ENCODE measurements at regions not wholly inside any gene's neighbourhood (a gene's known extent, or its start where the extent isn't known, plus 50 kb on each side); places are given as distances from the start of the nearest gene placed in this dataset.

DNA sequence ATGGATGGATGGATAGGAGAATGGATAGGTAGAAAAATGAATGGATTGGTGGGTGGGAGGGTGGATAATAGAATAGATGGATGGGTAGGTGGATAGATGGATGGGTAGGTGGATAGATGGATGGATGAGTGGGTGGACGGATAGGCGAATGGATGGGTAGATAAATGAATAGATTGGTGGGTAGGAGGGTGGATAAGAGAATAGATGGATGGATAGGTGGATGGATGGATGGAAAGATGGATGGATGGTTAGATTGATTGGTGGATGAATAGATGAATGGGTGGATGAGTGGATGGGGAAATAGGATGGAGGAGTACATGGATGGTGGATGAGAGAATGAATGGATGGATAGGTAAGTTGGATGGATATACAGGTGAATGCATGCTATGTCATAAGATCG lies 110.5 kb downstream of the CEBPB start:
- DNase-seq = no peak

DNA sequence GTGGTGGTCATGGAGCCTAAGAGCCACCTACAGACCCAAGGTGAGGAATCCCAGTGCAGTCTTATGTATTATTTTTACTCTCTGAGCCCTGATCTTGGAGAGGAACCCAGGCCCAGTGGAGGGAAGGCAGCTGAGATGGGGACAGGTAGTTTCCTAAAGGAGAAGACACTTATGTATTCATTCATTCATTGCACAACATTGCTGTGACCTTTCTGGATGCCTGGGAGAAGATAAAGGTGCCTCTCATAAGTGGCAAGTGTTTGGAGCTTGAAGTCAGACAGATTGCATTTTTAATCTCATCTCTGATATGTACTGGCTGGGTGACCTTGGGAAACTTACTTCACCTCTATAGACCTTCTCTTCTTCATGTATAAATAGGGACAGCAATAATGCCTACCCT lies 111.1 kb downstream of the CEBPB start:
- DNase-seq = no peak

DNA sequence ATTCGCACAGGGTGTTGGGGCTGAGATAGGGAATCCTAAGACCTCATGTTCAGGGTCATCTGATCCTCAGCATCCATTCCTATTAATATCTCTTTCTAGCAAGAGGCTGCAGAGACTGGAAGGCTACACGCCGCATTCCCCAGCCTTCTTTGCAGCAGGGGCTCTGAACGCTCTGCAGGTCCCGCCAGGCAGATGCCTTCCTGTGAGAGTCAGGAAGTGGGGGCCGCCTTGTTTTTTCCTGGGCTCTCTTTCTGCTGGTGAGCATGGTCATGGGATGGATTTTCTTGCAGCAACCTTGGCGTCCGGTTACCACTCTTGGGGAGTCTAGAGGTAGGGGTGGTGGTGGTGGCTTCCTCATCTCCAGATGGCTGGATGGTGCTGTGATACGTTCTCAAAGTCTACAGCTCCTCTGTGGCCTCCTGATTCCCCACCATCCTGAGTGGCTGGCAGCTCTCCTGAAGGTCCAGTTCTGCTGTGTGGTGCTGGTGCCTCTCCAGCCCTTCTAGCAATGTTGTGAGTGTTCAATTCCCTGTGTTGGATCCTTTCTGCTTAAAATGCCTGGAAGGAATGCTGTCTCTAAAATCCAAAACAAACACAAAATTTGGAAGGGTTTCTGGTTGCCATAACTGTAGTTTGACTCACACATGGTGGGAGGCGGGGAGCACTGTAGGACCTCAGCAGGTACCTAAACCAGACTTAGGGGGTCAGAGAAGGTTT lies 111.9 kb downstream of the CEBPB start:
- DNase-seq = no peak

DNA sequence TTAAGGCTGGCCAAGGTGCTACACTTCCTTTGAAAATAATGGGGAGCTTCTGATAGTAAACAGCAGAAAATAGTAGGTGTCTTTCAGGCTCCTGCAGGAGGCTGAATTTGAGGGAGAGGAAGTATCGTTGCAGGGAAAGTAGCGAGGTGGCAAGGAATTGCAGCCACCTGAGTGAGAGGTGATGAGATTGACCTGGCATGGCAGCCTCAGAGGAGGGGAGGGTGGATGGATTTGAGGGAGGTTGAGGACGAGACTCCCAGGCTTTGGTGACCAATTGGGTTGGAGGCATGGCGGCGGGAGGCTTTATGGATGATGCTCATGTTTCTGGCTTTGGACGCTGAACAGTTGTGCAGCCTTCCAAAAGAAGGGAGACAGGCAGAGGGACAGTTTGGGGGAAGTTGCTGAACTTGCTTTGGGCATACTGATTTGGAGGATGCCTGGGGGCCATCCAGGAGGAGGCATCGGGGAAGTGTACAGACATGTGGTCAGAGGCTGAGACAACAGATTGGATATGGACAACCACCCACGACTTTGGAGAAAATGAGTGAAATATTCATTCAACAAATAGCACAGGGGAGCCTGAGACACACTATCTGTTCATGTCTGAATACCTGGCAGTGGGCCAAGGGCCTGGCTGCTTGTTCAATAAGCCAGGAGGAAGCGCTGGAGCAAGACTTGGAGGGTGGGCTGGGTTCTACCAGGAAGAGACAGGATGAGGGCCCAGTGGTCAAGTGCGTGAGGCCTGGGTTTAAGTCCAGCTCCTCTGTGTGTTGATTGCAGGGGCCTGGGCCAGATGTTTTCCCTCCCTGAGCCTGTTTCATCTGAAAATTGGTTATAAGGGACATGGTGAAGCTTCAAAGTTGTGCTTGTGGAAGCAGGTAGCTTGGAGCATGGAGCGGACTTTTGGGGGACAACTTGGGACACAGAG lies 113.2 kb downstream of the CEBPB start:
- DNase-seq = peak; percentile 40 to 79

DNA sequence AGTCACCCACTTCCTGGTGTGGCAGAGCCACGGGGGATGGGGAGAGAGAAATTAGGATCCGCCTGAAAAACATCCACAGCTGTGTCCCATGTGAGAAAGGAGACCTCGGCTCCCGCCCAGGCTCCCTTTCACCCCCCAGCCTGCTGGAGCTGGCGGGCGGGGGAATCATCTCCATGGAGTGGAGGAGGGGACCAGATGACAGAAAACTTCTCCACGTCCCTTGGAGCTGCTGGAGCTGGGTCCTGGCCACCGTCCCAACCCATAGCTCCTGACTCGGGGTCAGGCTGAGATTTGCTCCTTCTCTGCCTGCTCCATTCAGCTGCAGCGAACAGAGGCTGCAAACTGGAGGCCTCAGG lies 113.8 kb downstream of the CEBPB start:
- no peak for DNase-seq

DNA sequence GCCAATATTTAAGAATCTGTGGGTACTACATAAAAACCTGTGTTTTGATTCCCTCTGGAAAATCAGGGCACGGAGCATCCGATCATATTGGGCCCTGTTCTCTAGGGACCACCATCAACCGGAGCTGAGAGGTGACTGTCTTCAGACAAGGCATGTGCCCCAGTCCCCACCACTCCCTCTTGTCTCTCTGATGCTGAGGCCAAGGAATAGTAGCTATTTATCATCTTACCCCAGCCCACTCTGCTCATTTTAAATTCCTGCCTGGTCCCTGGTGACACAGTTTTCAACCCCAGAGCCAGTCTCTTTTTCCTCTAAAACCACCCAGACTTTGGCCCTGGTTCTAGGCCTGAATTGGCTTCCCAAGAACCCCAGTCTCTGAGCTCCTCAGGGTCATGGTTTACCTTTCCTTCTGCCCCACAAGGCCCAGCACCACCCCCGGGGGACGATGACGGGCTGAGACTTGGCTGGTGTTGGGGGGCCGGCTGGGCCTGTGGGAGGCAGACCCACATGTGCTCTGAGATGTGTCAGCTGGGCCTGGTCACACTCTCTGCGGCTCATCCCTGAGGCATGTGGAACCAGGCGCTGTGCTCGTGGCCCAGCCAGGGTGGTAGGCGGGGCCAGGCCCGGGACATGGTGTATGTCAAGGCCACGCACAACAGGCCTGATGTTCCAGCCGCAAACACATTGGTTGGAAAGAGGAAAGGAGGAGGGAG lies 114.4 kb downstream of the CEBPB start:
- no peak for DNase-seq

DNA sequence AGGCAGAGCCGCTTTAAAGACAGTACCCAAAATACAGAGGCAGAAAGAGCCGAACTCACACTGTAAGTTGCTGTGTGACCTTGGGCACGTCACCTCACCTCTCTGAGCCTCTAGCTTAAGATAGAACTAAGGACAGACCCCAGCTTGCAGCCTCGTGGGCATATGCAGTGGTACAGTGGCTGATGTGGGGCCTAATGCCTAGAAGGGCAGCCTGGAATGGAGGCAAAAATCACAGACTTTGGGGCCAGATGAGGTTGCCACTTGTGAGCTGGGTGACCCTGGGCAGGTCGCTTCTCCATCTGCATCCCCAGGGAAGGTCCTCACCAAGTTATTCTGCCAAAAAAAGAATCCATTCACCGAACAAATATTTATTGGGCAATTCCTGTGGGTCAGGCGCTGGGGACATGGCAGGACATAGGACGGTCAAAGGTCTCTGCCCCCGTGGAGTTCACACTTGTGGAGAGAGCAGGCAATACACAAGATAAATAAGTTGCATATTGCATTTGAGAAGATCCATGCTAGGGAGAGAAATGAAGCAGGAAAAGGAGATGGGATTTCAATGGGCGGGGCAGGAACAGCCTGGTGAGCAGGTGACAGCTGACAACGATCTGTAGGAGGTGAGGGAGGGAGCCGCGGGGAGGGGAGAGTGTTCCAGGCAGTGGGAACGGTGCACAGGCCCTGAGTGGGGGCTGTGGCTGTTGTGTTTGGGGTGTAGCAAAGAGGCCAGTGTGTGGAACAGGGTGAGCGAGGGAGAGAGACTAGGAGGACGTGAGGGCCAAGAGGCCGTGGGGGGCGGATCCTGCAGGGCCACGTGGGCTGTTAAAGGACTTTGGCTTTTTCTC lies 115.2 kb downstream of the CEBPB start:
- DNase-seq = peak; percentile 42 to 67

DNA sequence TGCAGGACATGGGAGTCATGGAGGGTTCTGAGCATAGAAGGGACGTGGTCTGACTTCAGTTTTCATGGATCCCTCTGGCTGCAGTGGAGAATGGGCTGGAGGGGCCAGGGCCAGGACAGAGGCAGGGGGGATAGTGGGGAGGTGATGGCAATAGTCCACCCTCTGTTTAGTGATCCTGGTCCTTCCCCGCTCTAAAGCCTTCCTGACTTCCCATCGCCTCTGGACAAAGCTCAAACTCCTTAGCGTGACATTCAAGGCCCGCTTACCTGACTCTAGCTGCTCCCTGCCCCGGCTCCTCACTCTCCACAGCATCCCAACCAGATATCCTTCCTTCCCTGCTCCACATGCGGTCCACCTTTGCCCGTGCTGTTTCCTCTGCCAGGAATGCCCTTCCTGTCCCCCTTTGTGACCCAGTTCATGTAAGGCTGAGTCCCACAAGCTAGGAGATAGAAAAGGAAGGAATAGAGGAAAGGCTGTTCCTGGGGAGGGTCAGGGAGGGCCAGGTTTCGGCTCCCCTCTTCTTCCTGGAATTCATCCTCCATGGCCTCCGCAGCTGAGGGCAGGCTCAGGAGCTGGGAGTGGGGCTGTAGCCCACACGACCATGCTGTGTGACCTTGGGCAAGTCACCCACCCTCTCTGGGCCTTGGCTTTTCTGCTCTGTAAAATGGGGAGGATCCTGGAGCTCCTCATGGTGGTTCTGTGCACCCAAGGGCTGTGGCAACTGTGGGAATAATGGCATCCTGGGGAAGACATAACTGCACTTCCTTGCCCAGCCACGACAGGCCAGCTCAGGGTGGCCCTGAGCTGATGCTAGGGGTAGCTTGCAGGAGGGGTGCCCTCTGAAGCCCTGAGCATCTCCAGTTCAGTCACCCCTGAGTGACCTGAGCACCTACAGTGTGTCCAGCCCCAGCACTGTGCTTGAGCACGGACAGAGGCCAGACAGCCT lies 116.1 kb downstream of the CEBPB start:
- no peak for DNase-seq

DNA sequence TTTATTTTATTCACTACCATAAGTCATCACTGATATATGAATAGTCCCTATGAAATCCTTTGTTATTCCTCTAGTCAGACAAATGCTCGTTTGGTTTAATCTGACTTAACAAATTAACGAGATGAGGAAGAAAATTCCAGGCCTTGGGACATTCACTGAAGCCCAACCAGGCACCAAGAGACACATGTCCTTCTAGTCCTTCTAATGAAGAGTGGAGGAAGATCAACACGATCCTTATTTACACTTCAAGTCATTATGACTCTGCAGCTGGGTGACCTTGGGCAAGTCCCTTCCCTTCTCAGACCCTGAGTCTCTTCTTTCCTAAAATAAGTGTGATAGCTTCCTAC lies 117.5 kb downstream of the CEBPB start:
- DNase-seq = no peak

DNA sequence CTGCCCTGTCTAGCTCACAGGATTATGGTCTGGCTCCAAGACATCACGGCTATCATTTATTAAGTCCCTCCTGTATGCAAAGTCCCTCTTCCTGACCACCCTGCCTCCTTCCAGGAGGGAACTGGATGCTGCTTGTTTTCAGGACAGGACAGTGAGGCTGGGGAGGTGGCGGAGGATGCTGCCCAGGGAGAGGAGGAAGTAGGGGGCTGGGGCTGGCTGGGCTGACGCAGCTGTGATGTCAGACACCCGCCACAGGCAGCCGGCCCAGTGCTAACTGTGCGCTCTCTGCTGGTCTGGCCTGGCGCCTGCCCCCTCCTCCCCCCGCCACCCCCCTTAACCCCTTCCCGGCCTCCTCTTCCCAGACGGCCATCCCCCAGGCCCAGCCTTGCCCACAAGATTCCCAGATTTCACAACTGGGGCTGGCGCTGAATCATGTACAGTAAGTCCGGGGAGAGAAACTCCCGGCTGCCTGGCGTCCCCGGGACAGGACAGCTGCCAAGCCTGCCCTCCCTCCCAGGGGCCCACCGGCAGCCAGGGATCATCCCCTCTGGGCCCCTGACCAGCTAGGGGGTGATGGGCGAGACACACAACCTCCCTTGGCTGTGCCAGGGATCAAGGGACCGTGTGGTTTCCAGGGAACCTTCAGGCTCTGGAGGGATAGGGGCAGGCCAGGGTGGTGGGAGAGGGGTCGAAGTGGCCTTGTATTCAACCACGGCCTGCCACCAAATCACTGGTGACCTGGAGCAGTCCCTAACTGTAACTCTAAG lies 118.1 kb downstream of the CEBPB start:
- DNase-seq = peak; percentile 68 to 80

DNA sequence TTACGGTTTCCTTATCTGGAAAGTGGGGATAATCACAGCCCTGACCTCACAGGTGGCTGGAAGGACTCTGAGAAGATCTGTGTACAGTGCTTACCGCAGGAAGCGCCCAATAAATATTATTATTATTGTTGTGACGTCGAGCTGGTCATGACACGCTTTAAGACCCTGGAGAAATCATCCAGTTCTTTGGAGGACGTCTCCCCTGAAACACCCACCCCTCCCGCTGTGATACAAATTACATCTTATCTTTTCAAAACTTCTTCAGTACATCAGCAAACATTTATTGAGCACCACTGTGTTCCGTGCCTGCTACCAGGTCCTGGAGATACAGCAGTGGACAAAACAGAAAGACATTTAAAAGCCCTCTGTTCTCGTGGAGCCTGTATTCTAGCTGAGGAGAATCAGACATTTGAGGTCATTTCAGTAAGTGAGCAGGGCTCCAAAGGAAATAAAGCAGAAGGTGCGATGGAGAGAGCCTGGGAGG lies 118.7 kb downstream of the CEBPB start:
- DNase-seq = peak in 1 of 2 experiments; percentile 41

DNA sequence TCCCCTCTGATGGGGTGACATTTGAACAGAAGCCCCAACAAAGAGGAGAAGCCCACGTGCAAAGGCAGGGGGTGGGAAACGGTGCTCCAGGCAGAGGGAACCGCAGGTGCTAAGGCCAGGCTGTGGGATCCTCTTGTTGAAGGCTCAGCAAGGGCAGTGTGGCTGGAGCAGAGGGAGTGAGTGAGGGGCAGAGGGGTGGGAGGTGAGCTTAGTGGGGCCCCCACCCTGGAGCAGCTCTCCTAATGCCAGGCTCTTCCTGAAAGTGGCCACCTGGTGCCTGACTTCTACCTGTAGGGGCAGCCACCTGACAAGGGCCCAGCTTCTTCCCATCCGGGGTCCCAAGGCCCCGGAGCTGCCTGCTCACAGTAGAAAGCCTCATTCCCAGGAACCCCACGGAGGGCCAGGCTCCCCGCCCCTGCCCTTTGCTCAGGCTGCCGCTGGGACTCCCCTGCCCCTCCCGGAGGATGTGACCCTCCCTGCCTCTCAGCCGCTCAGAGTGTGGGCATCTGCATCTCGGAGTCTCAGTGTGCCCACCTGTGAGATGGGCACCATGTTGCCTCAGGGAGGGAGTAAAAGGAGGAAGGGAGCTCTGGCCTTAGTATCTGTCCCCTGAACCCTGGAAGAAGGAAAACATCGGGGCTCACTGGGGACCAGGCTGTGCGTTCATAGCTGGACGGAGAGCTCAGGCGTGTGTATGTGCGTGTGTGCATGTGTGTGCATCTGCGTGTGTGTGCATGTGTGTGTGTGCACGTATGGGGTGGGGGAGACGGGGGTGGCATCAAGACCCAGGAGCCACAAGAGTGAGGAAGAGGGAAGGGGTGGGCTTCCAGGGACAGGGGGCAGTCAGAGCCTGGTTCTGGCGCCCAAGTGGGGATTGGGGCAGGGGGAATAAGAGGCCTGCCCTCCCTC lies 119.4 kb downstream of the CEBPB start:
- no peak for DNase-seq

DNA sequence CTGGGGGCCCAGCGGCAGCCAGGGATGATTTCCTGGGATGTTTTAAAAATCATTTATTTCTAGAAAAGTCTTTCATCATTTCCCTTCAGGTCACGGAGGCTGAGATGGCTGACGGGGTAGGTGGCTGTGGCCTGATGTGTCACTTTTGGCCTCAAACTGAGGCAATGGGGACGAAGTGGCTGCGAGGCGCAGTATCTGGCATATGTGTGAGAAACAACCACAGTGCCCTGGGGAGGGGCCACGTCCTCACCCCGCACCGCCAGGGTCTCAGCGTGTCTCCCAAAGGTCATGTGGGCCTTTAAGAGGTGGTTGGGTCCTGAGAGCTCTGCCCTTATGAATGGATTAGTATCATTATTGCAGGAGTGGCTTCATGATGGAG lies 120.0 kb downstream of the CEBPB start:
- no peak for DNase-seq

DNA sequence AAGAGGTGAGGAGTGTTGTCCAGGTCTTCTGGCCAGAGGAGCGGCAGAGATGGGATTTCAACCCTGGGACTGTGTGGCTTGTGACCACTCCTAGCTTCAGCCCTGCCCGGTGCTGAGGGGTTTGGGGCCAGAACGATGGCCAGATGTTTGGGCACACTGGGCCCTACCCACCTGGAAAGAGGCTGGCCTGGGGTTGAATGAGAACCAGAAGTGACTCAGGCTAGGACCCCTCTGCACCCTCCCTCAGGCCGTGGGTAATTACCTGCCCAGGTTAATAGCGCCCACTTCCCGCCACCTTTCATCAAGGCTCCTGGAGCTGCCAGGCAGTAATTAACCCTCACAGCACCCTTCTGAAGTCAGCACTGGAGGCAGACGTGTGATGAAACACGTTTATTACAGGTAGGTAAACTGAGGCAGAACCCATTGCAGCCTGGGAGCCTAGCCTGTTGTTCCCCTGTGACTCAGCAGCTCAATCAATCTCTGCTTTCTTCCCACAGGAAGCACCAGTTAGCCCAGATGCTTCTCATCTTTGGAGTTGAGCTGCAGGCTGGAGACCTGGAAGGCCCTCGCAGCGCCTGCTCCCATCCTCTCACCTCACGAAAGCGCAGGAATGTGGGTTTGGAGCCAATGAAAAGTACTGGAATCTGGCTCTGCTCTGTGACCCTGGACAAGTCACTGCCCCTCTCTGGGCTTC lies 120.8 kb downstream of the CEBPB start:
- no peak for DNase-seq

DNA sequence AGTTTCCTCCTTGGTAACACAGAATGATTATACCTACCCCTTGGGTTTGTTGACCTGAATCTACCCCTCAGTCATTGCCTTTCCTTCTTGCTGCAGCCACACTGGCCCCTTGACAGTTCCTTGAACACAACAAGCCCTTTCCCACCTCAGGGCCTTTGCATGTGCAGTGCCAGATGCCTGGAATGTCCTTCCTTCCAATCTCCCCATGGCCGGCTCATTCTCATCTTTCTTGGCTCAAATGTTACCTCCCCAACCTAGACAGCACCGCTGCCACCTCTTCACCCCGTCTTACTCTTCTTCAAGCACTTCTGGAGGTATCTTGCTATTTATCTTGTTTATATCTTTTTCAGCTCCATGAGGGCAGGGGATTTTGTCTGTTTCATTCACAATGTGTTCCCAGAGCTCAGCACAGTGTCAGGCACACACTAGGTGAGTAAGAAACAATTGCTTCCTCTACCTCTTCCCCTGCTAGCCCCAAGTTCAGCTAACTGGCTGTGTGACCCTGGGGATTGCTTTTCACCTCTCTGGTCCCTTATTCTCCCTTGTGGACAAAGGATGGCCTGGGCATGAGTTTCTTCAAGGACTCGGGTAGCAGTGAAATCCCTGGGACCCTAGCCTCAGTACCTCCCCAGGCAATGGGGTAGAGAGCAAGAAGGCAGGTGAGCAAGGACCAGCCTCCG lies 121.5 kb downstream of the CEBPB start:
- DNase-seq = no peak

DNA sequence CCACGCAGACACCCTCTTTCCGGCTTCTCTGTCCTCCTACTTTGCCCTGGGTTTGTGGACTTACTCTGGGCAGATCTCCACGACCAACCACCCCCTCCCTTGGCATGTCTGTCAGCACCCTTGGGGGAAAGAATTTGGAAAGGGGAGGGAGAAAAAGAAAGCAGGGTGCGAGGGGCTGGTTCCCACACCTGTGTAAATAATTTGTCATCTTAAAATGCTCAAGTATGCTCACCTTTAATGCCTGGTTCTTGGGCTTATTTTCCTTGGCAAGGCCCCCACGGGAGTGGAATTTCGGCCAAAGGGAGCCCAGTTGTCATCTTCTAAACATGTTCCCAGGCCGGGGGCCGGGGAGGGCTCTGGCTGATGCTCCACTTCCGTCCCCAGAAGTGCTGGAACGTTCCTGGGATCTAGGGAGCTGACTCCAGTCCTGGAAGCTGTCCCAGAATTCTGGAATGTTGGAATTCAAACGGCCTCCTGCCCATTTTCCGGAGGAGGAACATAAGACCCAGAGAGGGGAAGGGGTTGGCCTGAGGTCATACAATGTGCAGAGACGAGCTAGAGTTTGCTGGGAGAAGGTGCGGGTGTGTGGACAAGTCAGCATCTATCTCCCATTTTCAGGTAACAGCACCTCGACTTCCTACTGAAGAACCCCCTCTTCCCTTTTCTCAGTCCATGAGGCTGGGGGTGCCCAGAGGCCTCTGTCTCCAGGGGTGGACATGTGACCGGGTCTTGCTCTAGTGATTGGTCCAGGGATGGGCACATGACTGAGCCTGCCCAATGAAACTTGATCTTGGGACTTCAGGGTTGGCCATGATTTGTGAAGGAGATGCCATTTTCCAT lies 122.3 kb downstream of the CEBPB start:
- DNase-seq = no peak

DNA sequence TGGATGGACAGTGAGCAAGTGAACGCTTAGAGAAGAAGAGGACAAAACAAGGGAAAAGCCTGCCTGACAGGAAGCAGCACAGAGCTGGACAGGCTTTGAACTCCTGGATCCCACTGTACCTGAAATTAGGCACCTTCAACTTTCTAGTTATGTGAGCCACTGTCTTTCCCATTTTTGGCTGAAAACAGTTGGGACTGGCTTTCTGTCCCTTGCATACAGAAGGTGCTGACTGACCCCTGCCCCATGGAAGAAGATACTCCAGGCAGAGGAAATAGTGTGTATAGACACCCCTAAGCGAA lies 122.8 kb downstream of the CEBPB start:
- no peak for DNase-seq
